Panc1 (cell line): ENCODE measurements at regions not wholly inside any gene's neighbourhood (a gene's known extent, or its start where the extent isn't known, plus 50 kb on each side); places are given as distances from the start of the nearest gene placed in this dataset.

Experiments
- ATAC-seq: fragments of 200-7000 bp; cut with Tn5 transposase; 2 replicates; pipeline ENCODE4 v1.9.1; 2020; ENCODE audit warnings: mild to moderate bottlenecking, moderate library complexity
- BruUV-seq: library from RNA; stranded (reverse); fragments of 400-500 nt; replicated peaks from 2 replicates; lab custom pipeline; 2021; lab: Mats Ljungman, UMichigan
- CTCF ChIA-PET: fragments of 300-600 bp; sonication (Branson Sonifier 250); formaldehyde crosslinking; loops from one replicate; lab custom pipeline; 2022; ENCODE audit warnings: antibody characterized with exemption; lab: Charles Lee
- POLR2A ChIA-PET: fragments of 300-600 bp; sonication (Branson Sonifier 250); formaldehyde crosslinking; loops from one replicate; lab custom pipeline; 2022; ENCODE audit warnings: antibody characterized with exemption; lab: Charles Lee
- DNase-seq: peaks from one replicate; pipeline ENCODE4 v3.0.0-alpha.2; 2010; ENCODE audit warnings: low read depth, low spot score
- H3K27ac ChIP-seq: 2 replicates; pipeline ENCODE4 v1.5.1; 2011; ENCODE audit warnings: mild to moderate bottlenecking, low read length, inconsistent platforms
- H3K27me3 ChIP-seq: fragments of 200-500 bp; sonication (Bioruptor generic); 2 replicates; pipeline ENCODE4 v1.6.0; 2014; ENCODE audit warnings: low read length, inconsistent platforms; ENCODE audit not compliant: control insufficient read depth, insufficient read depth
- H3K36me3 ChIP-seq: fragments of 200-500 bp; sonication (Bioruptor generic); 2 replicates; pipeline ENCODE4 v1.5.1; 2014; ENCODE audit warnings: inconsistent platforms, mild to moderate bottlenecking, low read length, moderate library complexity; ENCODE audit not compliant: control insufficient read depth, insufficient read depth
- H3K4me1 ChIP-seq: 2 replicates; pipeline ENCODE4 v1.5.1; 2011; ENCODE audit warnings: inconsistent platforms, mild to moderate bottlenecking, low read length, moderate library complexity; ENCODE audit not compliant: control insufficient read depth, insufficient read depth
- H3K4me3 ChIP-seq, 2 experiments: 2 replicates each; pipeline ENCODE4 v1.5.1; 2011 to 2012; ENCODE audit warnings: low read depth in 2 of 2, low read length in 2 of 2, mild to moderate bottlenecking in 2 of 2, inconsistent platforms in 1 of 2, moderate library complexity in 1 of 2
- H3K9me3 ChIP-seq: fragments of 200-500 bp; sonication (Bioruptor generic); 2 replicates; pipeline ENCODE4 v1.5.1; 2014; ENCODE audit warnings: low read depth, mild to moderate bottlenecking, inconsistent platforms, low read length, moderate library complexity; ENCODE audit not compliant: control insufficient read depth, insufficient read depth
- POLR2AphosphoS5 ChIP-seq: IDR thresholded peaks from 2 replicates; pipeline ENCODE4 v1.6.1; 2012; ENCODE audit warnings: mild to moderate bottlenecking, low read depth, low read length, moderate library complexity
- SIN3A ChIP-seq: IDR thresholded peaks from 2 replicates; pipeline ENCODE4 v1.6.1; 2012; ENCODE audit warnings: low read depth, mild to moderate bottlenecking, low read length, moderate library complexity, borderline replicate concordance; ENCODE audit not compliant: insufficient read depth
- TCF7L2 ChIP-seq: IDR thresholded peaks from 2 replicates; pipeline ENCODE4 v1.6.1; 2011; ENCODE audit warnings: mild to moderate bottlenecking, low read depth, low read length, inconsistent platforms
- in situ Hi-C: cut with HindIII; loops from 2 replicates; pipeline ENCODE4 v1.10.0; 2016; ENCODE audit warnings: low sequenced_read_pairs, low pct_unique_long_range_greater_than_20kb
- intact Hi-C: fragments of 100-400 bp; cut with micrococcal nuclease; formaldehyde crosslinking; loops from one replicate; pipeline ENCODE4 v1.10.0; 2022; ENCODE audit not compliant: unreplicated experiment
- TF ChIP-seq, protein P1 (sequence below), 2 experiments: IDR thresholded peaks; 2 replicates each; pipeline ENCODE4 v1.6.1; 2011 to 2012; ENCODE audit warnings: low read depth in 2 of 2, control low read depth in 1 of 2, low read length in 1 of 2, mild to moderate bottlenecking in 1 of 2, moderate library complexity in 1 of 2; ENCODE audit not compliant: insufficient read depth in 1 of 2
- TF ChIP-seq, protein P2 (sequence below): fragments of 450-650 bp; IDR thresholded peaks from 2 replicates; pipeline ENCODE4 v1.5.1; 2017; ENCODE audit warnings: mild to moderate bottlenecking

- CTCF ChIA-PET: no interaction called here
- H3K9me3 ChIP-seq: no peaks in the 10 kb centered on the region
- in situ Hi-C loops (no loop called here), intact Hi-C loops (no loop called here)
- BruUV-seq: no TSS peak
- H3K4me3 ChIP-seq: no peak overlapping the region
- no peak for ATAC-seq
- no peak for DNase-seq
- H3K27me3 ChIP-seq: no peaks in the 10 kb centered on the region
- POLR2A ChIA-PET: no interaction called here
- no peaks in the 10 kb centered on the region for H3K36me3 ChIP-seq
- no peaks in the 10 kb centered on the region for H3K4me1 ChIP-seq
- H3K27ac ChIP-seq: no peak overlapping the region
- TF ChIP-seq TCF7L2: no peak
- TF ChIP-seq POLR2AphosphoS5: no peak
- no peak for TF ChIP-seq SIN3A
- TF ChIP-seq, protein P1, sequence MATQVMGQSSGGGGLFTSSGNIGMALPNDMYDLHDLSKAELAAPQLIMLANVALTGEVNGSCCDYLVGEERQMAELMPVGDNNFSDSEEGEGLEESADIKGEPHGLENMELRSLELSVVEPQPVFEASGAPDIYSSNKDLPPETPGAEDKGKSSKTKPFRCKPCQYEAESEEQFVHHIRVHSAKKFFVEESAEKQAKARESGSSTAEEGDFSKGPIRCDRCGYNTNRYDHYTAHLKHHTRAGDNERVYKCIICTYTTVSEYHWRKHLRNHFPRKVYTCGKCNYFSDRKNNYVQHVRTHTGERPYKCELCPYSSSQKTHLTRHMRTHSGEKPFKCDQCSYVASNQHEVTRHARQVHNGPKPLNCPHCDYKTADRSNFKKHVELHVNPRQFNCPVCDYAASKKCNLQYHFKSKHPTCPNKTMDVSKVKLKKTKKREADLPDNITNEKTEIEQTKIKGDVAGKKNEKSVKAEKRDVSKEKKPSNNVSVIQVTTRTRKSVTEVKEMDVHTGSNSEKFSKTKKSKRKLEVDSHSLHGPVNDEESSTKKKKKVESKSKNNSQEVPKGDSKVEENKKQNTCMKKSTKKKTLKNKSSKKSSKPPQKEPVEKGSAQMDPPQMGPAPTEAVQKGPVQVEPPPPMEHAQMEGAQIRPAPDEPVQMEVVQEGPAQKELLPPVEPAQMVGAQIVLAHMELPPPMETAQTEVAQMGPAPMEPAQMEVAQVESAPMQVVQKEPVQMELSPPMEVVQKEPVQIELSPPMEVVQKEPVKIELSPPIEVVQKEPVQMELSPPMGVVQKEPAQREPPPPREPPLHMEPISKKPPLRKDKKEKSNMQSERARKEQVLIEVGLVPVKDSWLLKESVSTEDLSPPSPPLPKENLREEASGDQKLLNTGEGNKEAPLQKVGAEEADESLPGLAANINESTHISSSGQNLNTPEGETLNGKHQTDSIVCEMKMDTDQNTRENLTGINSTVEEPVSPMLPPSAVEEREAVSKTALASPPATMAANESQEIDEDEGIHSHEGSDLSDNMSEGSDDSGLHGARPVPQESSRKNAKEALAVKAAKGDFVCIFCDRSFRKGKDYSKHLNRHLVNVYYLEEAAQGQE (IDR thresholded peaks at IDR 0.05; ENCODE audit: insufficient read depth in 1 of 2, low read depth in 2 of 2, low read length in 1 of 2): no peak
- TF ChIP-seq, protein P2, sequence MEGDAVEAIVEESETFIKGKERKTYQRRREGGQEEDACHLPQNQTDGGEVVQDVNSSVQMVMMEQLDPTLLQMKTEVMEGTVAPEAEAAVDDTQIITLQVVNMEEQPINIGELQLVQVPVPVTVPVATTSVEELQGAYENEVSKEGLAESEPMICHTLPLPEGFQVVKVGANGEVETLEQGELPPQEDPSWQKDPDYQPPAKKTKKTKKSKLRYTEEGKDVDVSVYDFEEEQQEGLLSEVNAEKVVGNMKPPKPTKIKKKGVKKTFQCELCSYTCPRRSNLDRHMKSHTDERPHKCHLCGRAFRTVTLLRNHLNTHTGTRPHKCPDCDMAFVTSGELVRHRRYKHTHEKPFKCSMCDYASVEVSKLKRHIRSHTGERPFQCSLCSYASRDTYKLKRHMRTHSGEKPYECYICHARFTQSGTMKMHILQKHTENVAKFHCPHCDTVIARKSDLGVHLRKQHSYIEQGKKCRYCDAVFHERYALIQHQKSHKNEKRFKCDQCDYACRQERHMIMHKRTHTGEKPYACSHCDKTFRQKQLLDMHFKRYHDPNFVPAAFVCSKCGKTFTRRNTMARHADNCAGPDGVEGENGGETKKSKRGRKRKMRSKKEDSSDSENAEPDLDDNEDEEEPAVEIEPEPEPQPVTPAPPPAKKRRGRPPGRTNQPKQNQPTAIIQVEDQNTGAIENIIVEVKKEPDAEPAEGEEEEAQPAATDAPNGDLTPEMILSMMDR: no peak
Measured at GRCh38 chr2:204363513-204363912, 181.8 kb upstream of the PARD3B start.

GRCh38 chr2:204364860-204365535, 180.3 kb upstream of the PARD3B start:
- Histone ChIP-seq H3K4me1 (no peaks in the 10 kb centered on the region), H3K36me3 (no peaks in the 10 kb centered on the region), H3K9me3 (no peaks in the 10 kb centered on the region), H3K27ac (no peak overlapping the region), H3K4me3 (no peak overlapping the region), H3K27me3 (no peaks in the 10 kb centered on the region)
- DNase-seq (no peak), ATAC-seq (no peak)
- no peak for TF ChIP-seq POLR2AphosphoS5
- no peak for TF ChIP-seq TCF7L2
- no peak for TF ChIP-seq SIN3A
- TF ChIP-seq, protein P1 (IDR thresholded peaks at IDR 0.05; ENCODE audit: insufficient read depth in 1 of 2, low read depth in 2 of 2, low read length in 1 of 2): no peak
- TF ChIP-seq, protein P2: no peak
- in situ Hi-C loops (no loop called here), intact Hi-C loops (loop anchor here (1.0 kb wide), 1 partner anchor 15 kb away; no protein-coding TSS in a partner anchor)
- ChIA-PET POLR2A (no interaction called here), CTCF (no interaction called here)
- BruUV-seq: no TSS peak
